ENCODE measurements at regions not wholly inside any gene's neighbourhood (a gene's known extent, or its start where the extent isn't known, plus 50 kb on each side); places are given as distances from the start of the nearest gene placed in this dataset.
"Not testable (repeated sequence)": the region's sequence is repeated elsewhere in the genome, so short reads cannot be mapped to it uniquely, and the experiment has no call there.

DNA sequence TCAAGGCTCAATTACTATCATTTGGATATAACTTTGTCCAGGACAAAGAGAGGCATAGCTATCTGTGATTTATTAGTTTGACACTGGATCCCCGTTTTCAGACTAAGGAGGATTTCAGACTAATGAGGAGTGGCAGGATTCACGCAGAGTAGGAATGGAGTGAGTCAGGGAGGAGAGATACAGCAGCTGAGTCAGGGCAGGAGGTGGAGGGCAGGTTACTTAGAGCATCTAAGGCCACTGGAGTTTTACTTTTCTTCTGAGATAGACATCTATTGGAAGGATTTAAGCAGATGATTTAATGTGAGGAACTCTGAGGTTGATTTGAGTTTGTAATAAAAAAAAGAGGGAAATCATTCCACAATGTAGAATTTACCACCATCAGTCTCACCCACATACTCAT, 110.6 kb downstream of the RPIA start:
- ATAC-seq (ENCODE audit: low FRiP score): not testable (repeated sequence)

DNA sequence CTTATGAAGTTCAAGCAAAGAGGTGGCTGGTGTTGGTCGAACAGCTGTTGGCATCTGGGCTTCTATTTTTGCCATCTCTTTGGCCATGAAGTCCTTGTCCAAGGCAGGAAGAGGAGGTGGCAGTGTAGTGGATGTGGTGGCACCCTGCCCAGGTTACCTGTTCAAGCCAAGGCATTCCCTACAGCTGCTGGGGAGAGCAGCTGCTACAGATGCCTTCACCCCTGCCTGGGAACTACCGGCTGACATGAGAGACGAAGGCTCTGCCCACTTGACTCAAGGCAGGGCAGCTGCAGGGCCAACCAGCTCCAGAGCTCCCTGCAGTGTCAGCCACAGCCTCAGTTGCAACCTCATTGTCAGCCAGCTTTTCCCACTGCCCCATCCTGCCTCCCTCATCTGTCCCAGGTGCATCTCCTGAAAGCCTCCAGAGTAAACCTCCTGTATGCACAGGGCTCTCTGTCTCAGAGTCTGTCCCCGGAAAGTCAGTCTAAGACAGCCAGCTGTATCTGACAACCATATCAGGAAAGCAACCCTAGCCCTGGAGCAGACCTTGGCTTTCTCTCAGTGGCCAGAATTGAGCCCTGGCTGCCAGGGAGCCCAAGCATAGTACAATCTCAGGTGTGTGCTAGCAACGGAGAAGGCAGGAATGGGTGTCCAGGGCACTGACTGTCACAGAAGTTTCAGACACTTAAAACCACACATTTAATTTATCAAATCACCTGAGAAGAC, 115.9 kb downstream of the RPIA start:
- DNase-seq (ENCODE audit: low spot score): no peak
- TF ChIP-seq, protein P1, sequence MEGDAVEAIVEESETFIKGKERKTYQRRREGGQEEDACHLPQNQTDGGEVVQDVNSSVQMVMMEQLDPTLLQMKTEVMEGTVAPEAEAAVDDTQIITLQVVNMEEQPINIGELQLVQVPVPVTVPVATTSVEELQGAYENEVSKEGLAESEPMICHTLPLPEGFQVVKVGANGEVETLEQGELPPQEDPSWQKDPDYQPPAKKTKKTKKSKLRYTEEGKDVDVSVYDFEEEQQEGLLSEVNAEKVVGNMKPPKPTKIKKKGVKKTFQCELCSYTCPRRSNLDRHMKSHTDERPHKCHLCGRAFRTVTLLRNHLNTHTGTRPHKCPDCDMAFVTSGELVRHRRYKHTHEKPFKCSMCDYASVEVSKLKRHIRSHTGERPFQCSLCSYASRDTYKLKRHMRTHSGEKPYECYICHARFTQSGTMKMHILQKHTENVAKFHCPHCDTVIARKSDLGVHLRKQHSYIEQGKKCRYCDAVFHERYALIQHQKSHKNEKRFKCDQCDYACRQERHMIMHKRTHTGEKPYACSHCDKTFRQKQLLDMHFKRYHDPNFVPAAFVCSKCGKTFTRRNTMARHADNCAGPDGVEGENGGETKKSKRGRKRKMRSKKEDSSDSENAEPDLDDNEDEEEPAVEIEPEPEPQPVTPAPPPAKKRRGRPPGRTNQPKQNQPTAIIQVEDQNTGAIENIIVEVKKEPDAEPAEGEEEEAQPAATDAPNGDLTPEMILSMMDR (IDR thresholded peaks at IDR 0.05): no peak
- ATAC-seq (ENCODE audit: low FRiP score): no peak

More for the DNA sequence above, 110.6 kb downstream of the RPIA start:
- not testable (repeated sequence) for DNase-seq (ENCODE audit: low spot score)

DNA sequence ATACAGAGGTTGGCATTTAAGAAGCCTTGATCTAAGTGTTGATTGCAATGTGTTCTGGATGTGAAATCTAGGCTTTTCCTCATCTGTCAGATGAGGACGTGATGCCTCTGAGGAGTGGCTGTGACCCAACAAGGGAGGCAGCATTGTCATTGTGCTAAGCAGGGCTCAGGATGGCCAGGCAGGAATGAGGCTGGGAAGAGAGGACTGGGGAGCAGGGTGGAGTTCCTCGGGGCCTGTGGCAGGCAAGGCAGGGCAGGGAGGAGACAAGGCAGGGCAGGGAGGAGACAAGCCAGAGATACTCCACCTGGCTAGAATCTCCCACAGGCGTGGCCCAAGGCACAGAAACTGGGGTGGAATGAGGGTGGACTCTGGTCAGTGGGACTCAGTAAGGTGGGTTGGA, 116.6 kb downstream of the RPIA start:
- DNase-seq (ENCODE audit: low spot score) (no peak), ATAC-seq (ENCODE audit: low FRiP score) (no peak)
- TF ChIP-seq, protein P1 (IDR thresholded peaks at IDR 0.05): no peak

DNA sequence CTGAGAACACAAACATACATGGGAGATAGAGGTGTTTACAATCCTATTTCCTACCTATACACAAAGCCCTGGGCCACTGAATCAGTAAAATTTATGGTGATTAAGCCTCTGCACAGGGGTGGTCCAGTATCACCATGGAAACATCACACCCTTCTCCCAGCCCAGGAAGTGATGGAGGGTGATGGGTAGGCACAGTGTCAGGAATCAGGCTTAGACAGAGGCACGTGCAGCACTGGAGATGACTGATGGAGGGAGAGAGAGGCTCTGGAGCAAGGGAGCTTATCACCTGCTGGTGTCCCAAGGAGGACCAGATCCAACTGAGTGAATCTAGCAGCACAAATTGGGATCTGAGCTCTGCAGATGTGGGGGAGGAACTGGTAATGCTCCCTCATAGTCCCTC, 117.2 kb downstream of the RPIA start:
- TF ChIP-seq, protein P1 (IDR thresholded peaks at IDR 0.05): no peak
- no peak for DNase-seq (ENCODE audit: low spot score)
- ATAC-seq (ENCODE audit: low FRiP score): no peak

DNA sequence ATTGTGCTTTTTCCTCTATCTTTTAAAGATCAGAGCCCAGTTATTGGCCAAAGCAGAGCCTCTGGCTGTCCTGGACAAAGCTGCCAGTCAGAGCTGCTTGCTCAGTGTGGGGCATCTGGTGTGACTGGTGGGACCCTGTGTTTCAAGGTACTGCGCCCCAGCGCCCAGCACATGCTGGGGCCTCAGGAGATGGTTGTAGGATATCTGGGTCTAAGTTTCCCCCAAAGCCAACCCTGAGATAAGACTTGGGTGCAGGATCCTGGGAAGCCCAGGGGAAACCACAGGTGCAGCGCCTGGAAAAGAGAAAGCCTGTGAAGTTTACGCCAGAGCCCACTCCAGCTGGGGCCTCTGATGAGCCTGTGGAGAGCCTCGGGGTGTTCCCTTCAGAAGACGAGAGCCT, 117.7 kb downstream of the RPIA start:
- no peak for DNase-seq (ENCODE audit: low spot score)
- ATAC-seq (ENCODE audit: low FRiP score): no peak
- TF ChIP-seq, protein P1 (IDR thresholded peaks at IDR 0.05): no peak

DNA sequence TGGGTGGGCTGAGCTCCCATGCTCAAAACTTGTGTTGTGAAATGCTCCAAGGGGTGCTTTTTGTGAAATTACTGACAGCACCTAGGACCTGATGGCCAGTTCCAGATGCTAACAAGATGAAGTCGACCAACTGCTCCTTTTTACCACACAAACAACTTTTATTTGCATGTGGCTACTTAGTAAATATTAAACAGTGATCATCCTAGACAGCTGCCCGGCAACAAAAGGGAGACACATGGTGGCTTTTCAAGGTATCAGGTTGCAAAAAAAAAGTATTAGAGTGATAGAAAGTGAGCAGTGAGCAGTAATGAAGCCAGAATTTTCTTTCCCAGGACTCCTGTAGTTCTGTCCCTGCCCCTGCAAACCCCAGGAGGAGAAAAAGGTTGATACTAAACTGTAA, 118.5 kb downstream of the RPIA start:
- ATAC-seq (ENCODE audit: low FRiP score): no peak
- TF ChIP-seq, protein P1 (IDR thresholded peaks at IDR 0.05): no peak
- DNase-seq (ENCODE audit: low spot score): no peak

DNA sequence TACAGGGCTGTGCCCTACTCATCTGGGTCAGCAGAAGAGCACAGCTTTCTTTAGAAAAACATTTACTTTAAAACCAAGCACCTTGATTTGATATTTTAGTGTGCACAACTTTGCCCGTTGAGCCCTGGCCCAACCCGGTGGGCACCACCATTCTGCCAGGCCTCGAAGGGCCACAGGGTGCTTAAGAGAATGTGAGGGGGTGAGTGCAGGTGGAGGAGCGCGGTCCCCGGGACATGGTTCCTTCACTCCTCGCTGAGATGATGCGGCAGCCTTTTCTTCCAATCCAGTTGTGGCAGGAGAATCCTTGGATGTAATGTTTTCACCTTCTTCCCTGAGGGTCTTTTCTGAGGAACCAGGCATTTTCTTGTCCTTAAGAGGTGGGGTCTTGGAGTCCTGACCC, 119.0 kb downstream of the RPIA start:
- TF ChIP-seq, protein P1 (IDR thresholded peaks at IDR 0.05): no peak
- DNase-seq (ENCODE audit: low spot score) (no peak), ATAC-seq (ENCODE audit: low FRiP score) (no peak)

All from omental fat pad (tissue), 3 donors.